Skeletal muscle satellite cell (primary cell): ENCODE measurements at regions not wholly inside any gene's neighbourhood (a gene's known extent, or its start where the extent isn't known, plus 50 kb on each side); places are given as distances from the start of the nearest gene placed in this dataset. TPM values are rescaled to one million over a fixed set of nuclear protein-coding genes. Genes with fewer than 3 reads are reported as not detected.

Experiments used
- small RNA-seq: library from RNA; depleted of rRNA; stranded (forward); fragments of <200 nt; gene quantifications from one replicate; pipeline ENCODE3, GENCODE V24; 2012

Small RNAs in the stretch of these regions (small RNA-seq; reads per million reads assigned to genes)
- gene RNU6-152P = not detected
